ENCODE measurements at regions not wholly inside any gene's neighbourhood (a gene's known extent, or its start where the extent isn't known, plus 50 kb on each side); places are given as distances from the start of the nearest gene placed in this dataset.
A peak's percentile ranks its signal among the peaks of the same experiment; 100 is the strongest.

DNA sequence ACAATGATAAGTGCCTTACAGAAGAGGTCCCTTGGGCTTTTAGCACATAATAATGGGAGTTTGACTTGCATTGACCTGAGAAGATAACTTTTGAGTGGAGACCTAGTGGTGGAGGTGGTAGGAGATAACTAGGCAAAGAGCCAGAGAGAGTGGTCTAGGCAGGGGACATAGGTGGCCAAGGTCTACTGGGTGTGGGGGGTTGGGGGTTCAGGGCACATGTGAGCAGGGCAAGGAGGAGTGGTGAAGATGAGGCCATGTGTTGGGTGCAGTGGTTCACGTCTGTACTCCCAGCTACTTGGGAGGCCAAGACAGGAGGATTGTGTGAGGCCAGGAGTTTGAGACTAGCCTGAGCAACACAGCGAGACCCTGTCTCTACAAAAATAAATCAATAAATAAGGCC lies 74.3 kb upstream of the CTNNBL1 start:
- ChIA-PET CTCF (no interaction called here), POLR2A (ENCODE audit: low non-redundant PET) (no interaction called here)
- TF ChIP-seq, protein P1, sequence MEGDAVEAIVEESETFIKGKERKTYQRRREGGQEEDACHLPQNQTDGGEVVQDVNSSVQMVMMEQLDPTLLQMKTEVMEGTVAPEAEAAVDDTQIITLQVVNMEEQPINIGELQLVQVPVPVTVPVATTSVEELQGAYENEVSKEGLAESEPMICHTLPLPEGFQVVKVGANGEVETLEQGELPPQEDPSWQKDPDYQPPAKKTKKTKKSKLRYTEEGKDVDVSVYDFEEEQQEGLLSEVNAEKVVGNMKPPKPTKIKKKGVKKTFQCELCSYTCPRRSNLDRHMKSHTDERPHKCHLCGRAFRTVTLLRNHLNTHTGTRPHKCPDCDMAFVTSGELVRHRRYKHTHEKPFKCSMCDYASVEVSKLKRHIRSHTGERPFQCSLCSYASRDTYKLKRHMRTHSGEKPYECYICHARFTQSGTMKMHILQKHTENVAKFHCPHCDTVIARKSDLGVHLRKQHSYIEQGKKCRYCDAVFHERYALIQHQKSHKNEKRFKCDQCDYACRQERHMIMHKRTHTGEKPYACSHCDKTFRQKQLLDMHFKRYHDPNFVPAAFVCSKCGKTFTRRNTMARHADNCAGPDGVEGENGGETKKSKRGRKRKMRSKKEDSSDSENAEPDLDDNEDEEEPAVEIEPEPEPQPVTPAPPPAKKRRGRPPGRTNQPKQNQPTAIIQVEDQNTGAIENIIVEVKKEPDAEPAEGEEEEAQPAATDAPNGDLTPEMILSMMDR (conservative IDR thresholded peaks at IDR 0.05; ENCODE audit: low read depth) = no peak
- DNase-seq (ENCODE audit: low spot score) = no peak
- H3K27ac ChIP-seq = no peak overlapping the region

DNA sequence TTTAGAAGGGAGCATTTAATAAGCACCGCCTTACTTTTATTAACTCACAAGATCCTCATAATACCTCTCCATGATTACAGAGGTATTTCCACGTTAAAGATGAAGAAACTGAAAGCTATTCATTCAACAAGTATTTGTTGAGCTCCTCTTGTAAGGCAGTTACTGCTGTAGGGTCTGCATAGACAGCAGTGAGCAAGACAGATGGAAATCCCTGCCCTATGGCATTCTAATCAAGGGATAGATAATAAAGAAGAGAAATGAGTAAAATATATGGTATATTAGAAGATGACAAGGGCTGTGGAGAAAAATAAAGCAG lies 77.8 kb upstream of the CTNNBL1 start:
- TF ChIP-seq, protein P1 (conservative IDR thresholded peaks at IDR 0.05; ENCODE audit: low read depth) = no peak
- ChIA-PET CTCF (interaction anchor here (0.7 kb wide), 1 partner anchor 13 kb away, joined by 4 read pairs; no protein-coding TSS in a partner anchor), POLR2A (ENCODE audit: low non-redundant PET) (no interaction called here)
- DNase-seq (ENCODE audit: low spot score) = no peak
- no peak overlapping the region for H3K27ac ChIP-seq

DNA sequence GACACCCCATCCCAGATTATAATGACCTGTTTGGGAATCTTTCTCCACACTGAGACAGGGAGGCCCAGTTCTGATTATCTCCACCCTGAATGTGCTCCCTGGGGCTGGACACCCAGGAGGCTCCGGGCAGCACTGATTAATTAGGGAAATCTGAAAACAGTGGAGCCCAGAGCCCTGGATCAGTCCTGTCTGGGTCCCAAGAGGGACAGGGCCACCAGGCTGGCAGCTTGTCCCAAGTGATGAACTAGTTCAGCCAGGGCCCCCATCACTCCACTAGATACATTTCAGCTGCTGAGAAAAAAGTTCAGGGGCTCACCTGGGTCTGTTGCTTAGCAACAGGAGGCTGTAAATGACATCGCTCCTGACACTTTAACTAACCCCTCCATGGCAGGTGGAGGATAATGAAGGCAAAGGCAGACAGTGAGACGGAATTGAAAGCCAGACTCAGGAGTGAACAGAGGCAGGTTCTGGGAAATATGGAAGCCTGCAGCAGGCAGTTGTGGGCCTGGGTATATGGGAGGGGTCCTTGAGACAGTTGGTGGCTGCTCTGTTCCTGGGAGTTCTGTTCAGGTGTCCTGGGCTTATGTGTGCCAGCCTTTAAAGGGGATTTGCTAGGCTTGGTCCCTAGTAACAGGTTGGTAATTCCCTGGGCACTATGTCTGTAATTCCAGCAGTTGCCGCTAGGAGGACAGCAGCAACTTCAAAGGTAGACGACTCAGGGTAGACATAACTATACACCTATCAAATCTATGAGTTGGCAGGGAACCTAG lies 78.3 kb upstream of the CTNNBL1 start:
- TF ChIP-seq, protein P1 (conservative IDR thresholded peaks at IDR 0.05; ENCODE audit: low read depth) = peak; percentile 51
- ChIA-PET CTCF (interaction anchor here (0.6 to 0.7 kb wide), 2 partner anchors 12 to 316 kb away, joined by 4 read pairs; no protein-coding TSS in a partner anchor), POLR2A (ENCODE audit: low non-redundant PET) (no interaction called here)
- H3K27ac ChIP-seq = no peak overlapping the region
- no peak for DNase-seq (ENCODE audit: low spot score)

DNA sequence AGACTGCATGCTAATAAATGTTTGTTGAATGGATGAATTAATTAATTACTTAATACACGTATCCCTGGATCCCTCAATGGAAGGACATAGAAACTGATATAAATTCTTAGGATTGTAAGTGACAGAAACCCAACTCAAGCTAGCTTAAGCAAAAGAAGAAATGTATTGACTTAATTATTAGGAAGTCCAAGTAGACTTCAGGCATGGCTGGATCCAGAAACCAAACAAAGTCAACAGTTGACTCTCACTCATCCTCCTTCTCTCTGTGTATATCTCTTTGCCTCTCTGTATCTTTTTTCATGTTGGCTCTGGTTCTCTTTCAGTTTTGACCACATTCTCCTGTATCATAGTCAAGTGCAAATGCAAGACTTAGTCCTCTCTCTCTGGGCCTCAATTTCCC lies 82.0 kb upstream of the CTNNBL1 start:
- no peak overlapping the region for H3K27ac ChIP-seq
- ChIA-PET POLR2A (ENCODE audit: low non-redundant PET) (no interaction called here), CTCF (interaction anchor here (0.6 kb wide), 1 partner anchor 8 kb away, joined by 3 read pairs; no protein-coding TSS in a partner anchor)
- no peak for DNase-seq (ENCODE audit: low spot score)
- TF ChIP-seq, protein P1 (conservative IDR thresholded peaks at IDR 0.05; ENCODE audit: low read depth) = no peak

DNA sequence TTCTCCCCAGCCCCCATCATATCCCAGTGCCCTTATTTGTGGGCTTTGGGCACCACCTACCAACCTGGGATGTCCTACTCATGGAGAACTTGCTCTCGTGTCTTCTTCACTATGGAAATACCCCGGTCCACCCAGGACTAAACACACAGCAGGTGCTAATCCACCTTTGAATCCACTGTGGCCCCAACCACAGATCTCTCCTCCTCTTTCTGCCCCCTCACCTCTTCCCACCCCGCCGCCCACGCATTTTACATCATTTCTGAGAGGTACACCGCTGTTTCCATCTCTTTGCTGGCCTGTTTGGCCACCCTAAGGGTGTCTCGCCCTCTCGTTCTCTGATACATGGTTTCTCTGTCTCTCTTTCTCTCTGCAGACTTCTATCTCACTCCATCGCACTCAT lies 82.5 kb upstream of the CTNNBL1 start:
- ChIA-PET POLR2A (ENCODE audit: low non-redundant PET) (no interaction called here), CTCF (no interaction called here)
- TF ChIP-seq, protein P1 (conservative IDR thresholded peaks at IDR 0.05; ENCODE audit: low read depth) = no peak
- no peak for DNase-seq (ENCODE audit: low spot score)
- no peak overlapping the region for H3K27ac ChIP-seq

DNA sequence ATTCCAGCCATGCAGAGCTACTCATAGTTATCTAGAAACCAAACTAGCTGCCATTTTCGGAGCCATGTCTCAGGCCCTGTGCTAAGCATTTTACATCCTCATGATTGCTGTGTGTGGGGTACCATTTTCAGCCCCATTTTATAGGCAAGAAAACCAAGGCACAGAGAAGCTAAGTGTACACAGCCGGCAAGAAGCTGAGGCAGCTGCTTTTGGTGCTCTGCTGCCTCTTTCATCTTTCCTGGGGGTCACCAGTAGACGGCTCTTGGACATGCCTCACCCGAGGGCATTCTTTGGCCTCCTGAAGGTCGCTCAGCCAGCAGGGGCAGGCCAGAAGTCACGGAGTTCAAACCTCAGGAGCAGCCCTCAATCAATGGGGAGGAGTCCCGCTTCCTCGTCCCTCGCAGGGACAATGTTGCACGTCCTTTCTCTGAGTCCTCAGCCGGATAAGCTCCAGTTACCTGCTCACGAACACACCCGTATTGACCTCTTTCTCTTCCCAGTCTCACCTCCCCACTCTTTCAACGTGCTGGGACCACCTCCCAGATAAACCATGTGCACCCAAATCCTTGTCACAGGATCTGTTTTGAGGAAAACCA lies 82.6 kb upstream of the BLCAP start:
- DNase-seq (ENCODE audit: low spot score) = no peak
- ChIA-PET POLR2A (ENCODE audit: low non-redundant PET) (no interaction called here), CTCF (no interaction called here)
- no peak overlapping the region for H3K27ac ChIP-seq
- TF ChIP-seq, protein P1 (conservative IDR thresholded peaks at IDR 0.05; ENCODE audit: low read depth) = no peak

Data from RWPE1 (cell line).